DMS114 treated with DMSO at 0.1 percent for 48 hours (cell line): ENCODE measurements at regions not wholly inside any gene's neighbourhood (a gene's known extent, or its start where the extent isn't known, plus 50 kb on each side); places are given as distances from the start of the nearest gene placed in this dataset.
A peak's percentile ranks its signal among the peaks of the same experiment; 100 is the strongest.
"Not testable (repeated sequence)": the region's sequence is repeated elsewhere in the genome, so short reads cannot be mapped to it uniquely, and the experiment has no call there.

Experiments used
- DNase-seq: peaks from one replicate; lab custom pipeline; 2025; ENCODE audit not compliant: unreplicated experiment; lab: John Stamatoyannopoulos, UW

- no peak for DNase-seq
Observed at GRCh38 chr3:146382386-146382785, 87.0 kb downstream of the PLSCR2 start.

- no peak for DNase-seq
Observed at GRCh38 chr3:146380046-146380445, 89.3 kb downstream of the PLSCR2 start.

GRCh38 chr3:146375219-146375618, 94.1 kb downstream of the PLSCR2 start:
- no peak for DNase-seq

- no peak for DNase-seq
Observed at GRCh38 chr3:146374146-146374545, 95.2 kb downstream of the PLSCR2 start.

- DNase-seq, result no peak
Observed at GRCh38 chr3:146371902-146372301, 97.5 kb downstream of the PLSCR2 start.

GRCh38 chr3:146368882-146369523, 100.4 kb downstream of the PLSCR2 start:
- no peak for DNase-seq

- no peak for DNase-seq
Observed at GRCh38 chr3:146359841-146360240, 108.9 kb upstream of the PLSCR4 start.

- DNase-seq, result not testable (repeated sequence)
Observed at GRCh38 chr3:146354421-146354820, 103.5 kb upstream of the PLSCR4 start.

GRCh38 chr3:146350852-146351251, 99.9 kb upstream of the PLSCR4 start:
- DNase-seq, result no peak

GRCh38 chr3:146345900-146346299, 95.0 kb upstream of the PLSCR4 start:
- no peak for DNase-seq

- DNase-seq, result no peak
Observed at GRCh38 chr3:146343551-146343950, 92.6 kb upstream of the PLSCR4 start.

- DNase-seq, result no peak
Observed at GRCh38 chr3:146342989-146343388, 92.1 kb upstream of the PLSCR4 start.

GRCh38 chr3:146339349-146339748, 88.4 kb upstream of the PLSCR4 start:
- no peak for DNase-seq

GRCh38 chr3:146337991-146338390, 87.1 kb upstream of the PLSCR4 start:
- DNase-seq, result no peak

- no peak for DNase-seq
Observed at GRCh38 chr3:146335386-146335785, 84.5 kb upstream of the PLSCR4 start.

GRCh38 chr3:146334151-146334550, 83.2 kb upstream of the PLSCR4 start:
- DNase-seq, result no peak

- DNase-seq, result no peak
Observed at GRCh38 chr3:146331967-146332366, 81.1 kb upstream of the PLSCR4 start.

- peak; percentile 8 for DNase-seq
Observed at GRCh38 chr3:146326875-146327543, 76.1 kb upstream of the PLSCR4 start.

- no peak for DNase-seq
Observed at GRCh38 chr3:146325170-146325569, 74.3 kb upstream of the PLSCR4 start.

- DNase-seq, result no peak
Observed at GRCh38 chr3:146322216-146322817, 71.4 kb upstream of the PLSCR4 start.

- DNase-seq, result no peak
Observed at GRCh38 chr3:146314871-146315270, 64.0 kb upstream of the PLSCR4 start.

- DNase-seq, result no peak
Observed at GRCh38 chr3:146313746-146314111, 62.8 kb upstream of the PLSCR4 start.
